Head of caudate nucleus (tissue), 42 donors: ENCODE measurements at regions not wholly inside any gene's neighbourhood (a gene's known extent, or its start where the extent isn't known, plus 50 kb on each side); places are given as distances from the start of the nearest gene placed in this dataset.

Experiments
- DNase-seq, 42 donors: peaks; one replicate each; pipeline versions ENCODE4 v3.0.0 to v3.0.0-alpha.2; 2020 to 2021; ENCODE audit warnings: mixed read lengths in 7 of 42
- intact Hi-C: fragments of 100-400 bp; cut with DNase I; formaldehyde crosslinking; loops from one replicate; pipeline ENCODE4 v1.15.0; 2022

GRCh38 chr1:38243106-38243505, 196.5 kb upstream of the POU3F1 start:
- no peak for DNase-seq
- intact Hi-C loops = no loop called here

GRCh38 chr1:38242506-38242905, 195.9 kb upstream of the POU3F1 start:
- no peak for DNase-seq
- intact Hi-C loops = no loop called here

GRCh38 chr1:38241594-38242334, 195.2 kb upstream of the POU3F1 start:
- intact Hi-C loops = no loop called here
- DNase-seq = no peak

- intact Hi-C loops = no loop called here
- no peak for DNase-seq
These were observed 194.0 kb upstream of the POU3F1 start for GRCh38 chr1:38240618-38241017.

GRCh38 chr1:38239258-38239835, 192.8 kb upstream of the POU3F1 start:
- DNase-seq = no peak
- intact Hi-C loops = no loop called here

GRCh38 chr1:38238294-38238693, 191.7 kb upstream of the POU3F1 start:
- intact Hi-C loops = no loop called here
- DNase-seq = no peak

- no peak for DNase-seq
- intact Hi-C loops = no loop called here
These were observed 189.1 kb upstream of the POU3F1 start for GRCh38 chr1:38235705-38236104.

GRCh38 chr1:38231941-38232340, 185.3 kb upstream of the POU3F1 start:
- DNase-seq = no peak
- intact Hi-C loops = no loop called here

GRCh38 chr1:38228718-38229117, 182.1 kb upstream of the POU3F1 start:
- intact Hi-C loops = no loop called here
- no peak for DNase-seq

GRCh38 chr1:38225745-38226144, 179.2 kb upstream of the POU3F1 start:
- intact Hi-C loops = no loop called here
- no peak for DNase-seq

GRCh38 chr1:38223391-38223790, 176.8 kb upstream of the POU3F1 start:
- no peak for DNase-seq
- intact Hi-C loops = no loop called here

GRCh38 chr1:38222891-38223290, 176.3 kb upstream of the POU3F1 start:
- no peak for DNase-seq
- intact Hi-C loops = no loop called here

- intact Hi-C loops = no loop called here
- DNase-seq = no peak
These were observed 174.5 kb upstream of the POU3F1 start for GRCh38 chr1:38221006-38221649.

GRCh38 chr1:38217316-38217715, 170.7 kb upstream of the POU3F1 start:
- intact Hi-C loops = no loop called here

GRCh38 chr1:38213646-38214434, 167.2 kb upstream of the POU3F1 start:
- intact Hi-C loops = no loop called here
- DNase-seq = no peak

More at GRCh38 chr1:38217316-38217715, 170.7 kb upstream of the POU3F1 start:
- no peak for DNase-seq

- intact Hi-C loops = no loop called here
- DNase-seq = no peak
These were observed 164.2 kb upstream of the POU3F1 start for GRCh38 chr1:38210895-38211177.

GRCh38 chr1:38210021-38210894, 163.7 kb upstream of the POU3F1 start:
- intact Hi-C loops = no loop called here
- peak in 1 of 42 donors; percentile 44 for DNase-seq

GRCh38 chr1:38208716-38209632, 162.4 kb upstream of the POU3F1 start:
- DNase-seq = no peak
- intact Hi-C loops = no loop called here
